Stimulated activated CD4-positive, alpha-beta T cell treated with anti-CD3 and anti-CD28 coated beads, Interleukin-4, amount 100 ng/mL, for 1 hour (primary cell): ENCODE measurements at regions not wholly inside any gene's neighbourhood (a gene's known extent, or its start where the extent isn't known, plus 50 kb on each side); places are given as distances from the start of the nearest gene placed in this dataset.
"Not testable (repeated sequence)": the region's sequence is repeated elsewhere in the genome, so short reads cannot be mapped to it uniquely, and the experiment has no call there.

ENCODE experiments used
- DNase-seq: peaks from one replicate; pipeline ENCODE4 v3.0.0-alpha.2; 2020

- no peak for DNase-seq
Measured at GRCh38 chr17:74126179-74126900, 77.1 kb upstream of the RPL38 start.

GRCh38 chr17:74126959-74127358 lies 76.5 kb upstream of the RPL38 start:
- DNase-seq: no peak

GRCh38 chr17:74128456-74129211 lies 74.8 kb upstream of the RPL38 start:
- no peak for DNase-seq

GRCh38 chr17:74129800-74130199 lies 73.7 kb upstream of the RPL38 start:
- DNase-seq: not testable (repeated sequence)

- DNase-seq: no peak
Measured at GRCh38 chr17:74130276-74130675, 73.2 kb upstream of the RPL38 start.

GRCh38 chr17:74130841-74131240 lies 72.6 kb upstream of the RPL38 start:
- DNase-seq: no peak

- no peak for DNase-seq
Measured at GRCh38 chr17:74132354-74132753, 71.1 kb upstream of the RPL38 start.

- DNase-seq: no peak
Measured at GRCh38 chr17:74133740-74134139, 69.7 kb upstream of the RPL38 start.

- not testable (repeated sequence) for DNase-seq
Measured at GRCh38 chr17:74134234-74134633, 69.2 kb upstream of the RPL38 start.

- DNase-seq: no peak
Measured at GRCh38 chr17:74134991-74135390, 68.5 kb upstream of the RPL38 start.

GRCh38 chr17:74135391-74136167 lies 67.9 kb upstream of the RPL38 start:
- no peak for DNase-seq

GRCh38 chr17:74137416-74137815 lies 66.1 kb upstream of the RPL38 start:
- DNase-seq: no peak

- no peak for DNase-seq
Measured at GRCh38 chr17:74139120-74139519, 64.4 kb upstream of the RPL38 start.

- DNase-seq: no peak
Measured at GRCh38 chr17:74140282-74140681, 63.2 kb upstream of the RPL38 start.

GRCh38 chr17:74141612-74142011 lies 61.9 kb upstream of the RPL38 start:
- no peak for DNase-seq

- DNase-seq: not testable (repeated sequence)
Measured at GRCh38 chr17:74143318-74143717, 60.2 kb upstream of the RPL38 start.

GRCh38 chr17:74145756-74146155 lies 57.7 kb upstream of the RPL38 start:
- DNase-seq: no peak

GRCh38 chr17:74146196-74146595 lies 57.3 kb upstream of the RPL38 start:
- DNase-seq: no peak

- no peak for DNase-seq
Measured at GRCh38 chr17:74147056-74147835, 56.2 kb upstream of the RPL38 start.

- DNase-seq: no peak
Measured at GRCh38 chr17:74147966-74148365, 55.5 kb upstream of the RPL38 start.

- no peak for DNase-seq
Measured at GRCh38 chr17:74148446-74148845, 55.0 kb upstream of the RPL38 start.

GRCh38 chr17:74148901-74149596 lies 54.4 kb upstream of the RPL38 start:
- no peak for DNase-seq
